T-helper 2 cell (primary cell): ENCODE measurements at regions not wholly inside any gene's neighbourhood (a gene's known extent, or its start where the extent isn't known, plus 50 kb on each side); places are given as distances from the start of the nearest gene placed in this dataset.
"Not testable (repeated sequence)": the region's sequence is repeated elsewhere in the genome, so short reads cannot be mapped to it uniquely, and the experiment has no call there.

Experiments
- DNase-seq, 5 experiments: peaks; one replicate each; pipeline versions ENCODE4 v3.0.0 to v3.0.0-alpha.2; 2012 to 2022

DNA sequence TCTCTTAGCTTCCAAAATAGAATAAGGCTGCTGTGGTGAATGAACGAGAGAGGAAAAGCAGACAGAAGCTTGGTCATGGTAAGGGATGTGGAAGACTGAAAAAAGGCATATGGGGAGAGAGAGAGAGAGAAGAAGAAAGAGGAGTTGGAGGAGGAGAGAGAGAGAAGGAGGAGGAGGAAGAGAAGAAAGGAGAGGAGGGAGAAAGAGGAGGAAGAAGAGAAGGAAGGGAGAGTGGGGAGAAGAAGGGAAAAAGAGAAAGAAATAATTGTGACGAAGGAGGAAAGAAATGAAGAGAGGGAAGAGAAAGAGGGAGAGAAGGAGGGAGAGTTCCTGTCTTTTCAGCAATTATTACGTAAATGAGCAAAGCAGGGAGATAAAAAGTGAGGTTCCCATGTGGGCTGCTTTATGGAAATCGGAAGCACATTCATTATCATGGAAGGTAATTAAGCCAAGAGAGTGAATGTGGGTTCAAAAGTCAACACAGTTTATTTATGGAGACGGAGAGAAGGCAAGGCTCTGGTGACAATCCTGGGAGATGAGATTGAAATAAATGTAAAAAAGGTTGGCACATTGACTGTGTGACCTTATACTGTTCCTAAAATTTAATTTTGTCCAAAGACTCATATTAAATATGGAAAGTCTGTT is 611.2 kb downstream of the KIF4B start:
- no peak for DNase-seq

DNA sequence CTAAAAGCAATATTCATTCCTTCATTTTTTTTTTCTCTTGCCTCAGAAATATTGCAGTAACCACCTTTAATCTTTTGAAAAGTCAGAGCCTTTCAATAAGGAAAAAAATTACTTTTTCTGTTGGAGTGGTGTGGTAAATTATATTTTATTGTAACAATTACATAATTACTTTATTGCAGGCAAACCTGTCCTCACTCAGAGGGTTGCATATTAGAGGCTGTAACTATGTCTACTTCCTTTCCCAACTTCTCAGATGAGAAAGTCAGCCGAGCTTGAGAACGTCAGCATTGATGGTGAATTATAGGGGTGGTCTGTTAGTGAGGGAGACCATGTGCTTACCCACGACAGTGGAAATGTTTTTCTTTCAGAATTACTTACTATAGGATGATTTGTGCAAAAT is 611.8 kb downstream of the KIF4B start:
- DNase-seq: no peak

DNA sequence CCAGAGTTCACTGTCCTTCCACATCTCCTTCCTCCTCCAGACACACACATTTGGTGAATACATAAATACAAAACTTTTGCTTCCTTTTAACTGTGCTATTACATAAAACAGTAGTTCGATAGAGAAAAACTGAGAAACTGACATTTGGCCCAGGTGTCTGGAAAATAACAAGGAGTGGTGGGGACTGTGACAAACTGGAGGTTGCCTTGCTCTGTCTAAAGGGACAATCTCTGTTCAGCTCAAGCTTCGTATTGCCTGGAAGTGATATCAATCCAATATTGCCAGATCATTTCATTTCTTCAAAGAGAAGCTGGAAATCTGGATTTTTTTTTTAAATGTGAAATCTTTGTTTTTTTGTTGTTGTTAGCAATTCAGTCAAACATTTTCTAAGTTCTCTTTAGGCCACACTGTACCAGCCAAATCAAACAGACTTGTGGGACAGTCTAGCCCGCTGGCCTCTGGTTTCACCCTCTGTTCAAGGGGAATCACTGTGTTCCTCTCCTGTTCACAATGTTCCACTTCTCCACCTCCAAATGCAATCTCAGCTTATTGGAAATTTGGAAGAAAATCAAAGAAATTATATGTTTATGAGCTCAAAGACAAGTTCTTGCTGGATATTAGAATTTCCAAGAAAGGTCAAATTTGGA is 612.5 kb downstream of the KIF4B start:
- DNase-seq: no peak

DNA sequence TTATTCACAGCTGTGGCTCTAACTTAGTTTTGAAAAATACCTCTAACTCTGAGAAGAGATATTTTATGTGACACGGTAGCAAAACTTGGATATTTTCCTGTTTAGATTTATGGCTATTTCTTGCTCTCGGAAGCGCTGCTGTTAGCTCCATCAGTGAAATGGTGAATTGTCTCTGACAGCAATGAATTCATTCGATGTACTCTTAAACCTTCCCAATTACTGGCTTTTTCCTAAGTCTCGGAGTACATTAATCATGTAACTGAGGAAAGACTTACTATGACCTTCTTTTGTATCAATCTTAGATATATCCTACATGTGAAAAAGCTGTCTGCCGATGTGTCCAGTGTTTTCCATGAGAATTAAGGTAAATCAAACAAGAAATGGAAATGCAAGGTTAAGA is 613.0 kb downstream of the KIF4B start:
- DNase-seq: no peak

DNA sequence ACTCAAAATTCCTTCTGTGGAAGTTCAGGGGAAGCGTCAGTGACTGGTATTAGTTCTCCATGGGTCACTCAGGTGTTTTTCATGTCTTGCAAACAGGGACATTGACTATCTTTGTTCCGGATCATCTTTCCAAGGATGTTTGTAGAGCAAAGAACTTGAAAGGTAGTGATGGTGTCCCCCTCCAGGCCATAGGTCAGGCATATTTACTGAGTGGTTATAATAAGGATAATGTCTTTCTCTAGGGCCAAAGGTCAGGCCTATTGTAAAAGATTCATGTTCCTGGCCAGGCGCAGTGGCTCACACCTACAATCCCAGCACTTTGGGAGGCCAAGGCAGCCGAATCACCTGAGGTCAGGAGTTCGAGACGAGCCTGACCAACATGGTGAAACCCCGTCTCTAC is 614.8 kb downstream of the KIF4B start:
- no peak for DNase-seq

DNA sequence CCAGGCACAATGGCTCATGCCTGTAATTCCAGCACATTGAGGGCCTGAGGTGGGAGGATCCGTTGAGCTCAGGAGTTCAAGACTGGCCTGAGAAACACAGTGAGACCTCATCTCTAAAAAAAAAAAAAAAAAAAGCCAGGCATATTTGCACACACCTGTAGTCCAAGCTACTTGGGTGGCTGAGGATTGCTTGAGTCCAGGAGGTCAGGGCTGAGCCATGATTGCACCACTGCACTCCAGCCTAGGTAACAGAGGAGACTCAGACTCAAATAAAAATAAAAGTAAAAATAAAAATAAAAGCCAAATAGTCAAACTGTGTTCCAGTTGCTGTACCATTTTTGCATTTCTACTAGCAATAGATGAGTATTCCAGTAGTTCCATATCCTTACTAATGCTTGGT is 616.0 kb downstream of the KIF4B start:
- DNase-seq: no peak

DNA sequence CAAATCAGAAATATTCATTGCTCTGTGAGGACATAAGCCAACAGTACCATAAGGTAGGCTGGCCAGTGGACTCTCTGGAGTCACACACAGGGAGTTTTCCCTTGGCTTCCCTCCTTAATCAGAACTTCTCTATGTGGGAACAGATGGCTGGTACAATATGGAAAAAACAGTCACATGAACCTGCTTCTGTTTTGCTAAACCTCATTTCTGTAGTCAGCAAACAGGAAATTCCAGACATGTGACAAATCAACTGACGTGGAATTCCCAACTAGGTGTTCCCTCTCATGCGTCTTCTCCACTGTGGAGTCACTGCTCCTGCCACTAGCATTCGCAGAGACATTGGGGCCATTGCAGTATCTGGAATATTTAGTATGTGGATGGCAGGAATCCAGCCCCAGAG is 617.6 kb downstream of the KIF4B start:
- no peak for DNase-seq

DNA sequence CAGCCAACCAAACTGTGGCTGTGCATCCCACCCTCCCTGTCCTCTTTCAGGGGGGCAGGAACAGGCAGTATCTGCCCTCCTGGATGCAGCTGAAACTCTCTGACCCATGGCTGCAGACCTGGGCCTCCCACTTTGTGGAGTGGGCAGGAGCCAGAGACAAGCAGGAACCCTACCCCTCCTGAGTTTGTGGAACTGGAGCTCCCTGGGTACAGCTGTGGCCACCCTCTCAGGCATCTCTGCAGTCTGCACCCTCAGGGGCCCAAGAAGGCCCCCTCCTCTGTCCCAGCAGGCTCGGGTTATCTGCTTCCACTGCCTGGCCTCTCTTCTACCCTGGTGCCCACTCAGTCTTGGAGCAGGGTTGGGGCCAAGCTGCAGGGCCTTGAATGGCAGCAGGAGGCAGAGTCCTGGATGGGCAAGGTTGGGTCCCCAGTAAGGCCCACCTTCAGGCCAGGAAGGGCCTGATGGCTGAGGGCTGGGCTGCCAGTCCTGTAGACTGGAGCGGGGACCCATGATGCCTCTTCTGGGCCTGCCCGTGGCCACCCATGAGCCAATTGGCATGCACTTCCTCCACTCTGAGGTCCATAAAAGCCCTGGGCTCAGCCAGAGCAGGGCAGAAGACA is 619.9 kb downstream of the KIF4B start:
- no peak for DNase-seq

DNA sequence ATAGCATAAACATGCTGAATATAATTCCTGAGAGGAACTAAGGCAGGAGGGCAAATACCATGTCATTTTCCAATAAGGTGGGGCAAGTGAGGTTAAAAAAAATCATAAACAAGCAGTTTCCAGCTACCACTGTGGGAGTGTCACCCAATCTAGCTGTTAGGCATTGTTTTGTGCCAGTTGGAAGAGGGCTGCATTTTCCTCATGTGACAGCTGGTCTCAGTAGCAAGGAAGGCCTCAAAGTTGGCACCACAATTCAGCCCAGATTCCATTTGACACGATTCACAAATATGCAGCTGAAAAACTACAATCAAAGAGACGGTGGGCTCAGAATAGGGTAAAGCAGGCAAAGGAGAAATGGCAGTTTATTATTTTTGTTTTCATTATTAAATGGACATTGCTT is 636.1 kb downstream of the KIF4B start:
- DNase-seq: no peak

DNA sequence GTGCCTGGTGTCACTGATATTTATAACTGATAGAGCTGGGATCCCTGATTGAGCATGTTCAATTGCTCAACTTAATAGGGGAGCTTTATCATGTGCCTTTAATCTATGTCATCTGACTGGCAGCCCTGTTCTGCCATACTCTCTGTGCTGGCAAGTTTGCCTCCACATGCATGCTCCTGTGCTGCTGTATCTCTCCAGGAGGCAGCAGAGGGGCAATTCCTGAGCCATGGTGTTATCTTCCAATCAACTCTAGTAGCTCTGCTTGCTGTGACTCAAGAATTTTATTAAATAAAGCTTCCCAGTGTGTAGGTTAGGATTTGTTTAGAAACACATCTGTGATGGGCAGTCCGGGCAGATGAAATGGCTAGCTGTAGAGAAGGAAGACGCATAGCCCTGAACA is 642.0 kb downstream of the KIF4B start:
- DNase-seq: no peak

DNA sequence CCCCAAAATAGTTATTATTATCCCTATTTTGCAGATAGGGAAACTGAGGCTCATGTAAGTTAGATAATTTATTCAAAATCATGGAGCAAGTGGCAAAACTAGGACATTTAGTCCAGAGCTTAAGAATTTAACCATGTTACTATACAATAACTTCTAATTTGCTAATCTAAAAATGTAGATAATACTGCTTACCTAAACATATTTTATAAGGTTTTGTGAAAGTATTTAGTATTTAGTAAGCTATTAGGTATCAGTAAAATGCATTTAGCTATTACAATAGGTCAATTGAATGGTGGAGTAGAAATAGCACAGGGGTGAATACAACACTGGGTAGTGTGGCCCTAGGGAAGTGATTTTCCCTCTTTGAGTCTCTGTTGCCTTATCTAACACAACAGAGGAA is 648.3 kb downstream of the KIF4B start:
- no peak for DNase-seq

DNA sequence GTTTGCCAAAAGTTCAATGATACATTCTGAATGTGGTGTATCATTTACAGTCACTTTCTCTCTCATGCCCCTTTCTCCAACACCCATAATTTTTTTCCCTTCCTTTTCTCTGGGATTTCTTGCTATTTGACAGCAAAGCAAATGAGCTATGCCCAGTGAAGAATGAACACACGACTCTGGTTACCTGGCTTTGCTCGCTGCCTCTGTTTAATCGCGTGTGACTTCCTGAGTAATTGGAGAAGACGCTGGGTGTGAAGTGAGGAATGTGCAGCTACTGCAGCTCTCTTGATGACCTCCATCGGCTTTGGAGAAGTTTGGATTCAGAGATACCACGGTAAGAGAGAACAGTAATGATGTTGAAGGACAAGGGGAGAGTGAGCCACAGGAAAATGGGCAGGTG is 651.8 kb downstream of the KIF4B start:
- DNase-seq: no peak

DNA sequence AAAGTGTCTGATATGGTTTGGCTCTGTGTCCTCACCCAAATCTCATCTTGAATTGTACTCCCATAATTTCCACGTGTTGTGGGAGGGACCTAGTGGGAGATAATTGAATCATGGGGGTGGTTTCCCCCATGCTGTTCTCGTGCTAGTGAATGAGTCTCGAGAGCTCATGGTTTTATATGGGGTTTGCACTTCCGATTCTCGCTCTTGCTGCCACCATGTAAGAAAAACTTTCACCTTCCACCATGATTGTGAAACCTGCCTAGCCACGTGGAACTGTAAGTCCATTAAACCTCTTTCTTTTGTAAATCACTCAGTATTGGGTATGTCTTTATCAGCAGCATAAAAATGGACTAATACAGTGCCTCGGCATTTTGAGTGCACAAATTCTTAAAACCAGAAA is 655.0 kb upstream of the SGCD start:
- not testable (repeated sequence) for DNase-seq

DNA sequence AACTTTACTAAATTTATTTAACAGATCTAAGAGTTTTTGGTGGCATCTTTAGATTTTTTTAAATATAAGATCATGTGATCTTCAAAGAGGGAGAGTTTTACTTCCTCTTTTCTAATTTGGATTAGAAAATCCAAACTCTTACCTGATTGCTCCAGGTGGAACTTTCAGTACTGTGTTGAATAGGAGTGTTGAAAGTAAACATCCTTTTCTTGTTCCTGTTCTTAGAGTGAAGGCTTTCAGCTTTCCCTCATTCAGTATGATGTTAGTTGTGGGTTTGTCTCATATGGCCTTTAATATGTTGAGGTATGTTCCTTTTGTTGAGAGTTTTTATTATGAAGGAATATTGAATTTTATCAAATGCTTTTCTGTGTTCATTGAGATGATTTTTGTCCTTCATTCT is 650.0 kb upstream of the SGCD start:
- DNase-seq: no peak

DNA sequence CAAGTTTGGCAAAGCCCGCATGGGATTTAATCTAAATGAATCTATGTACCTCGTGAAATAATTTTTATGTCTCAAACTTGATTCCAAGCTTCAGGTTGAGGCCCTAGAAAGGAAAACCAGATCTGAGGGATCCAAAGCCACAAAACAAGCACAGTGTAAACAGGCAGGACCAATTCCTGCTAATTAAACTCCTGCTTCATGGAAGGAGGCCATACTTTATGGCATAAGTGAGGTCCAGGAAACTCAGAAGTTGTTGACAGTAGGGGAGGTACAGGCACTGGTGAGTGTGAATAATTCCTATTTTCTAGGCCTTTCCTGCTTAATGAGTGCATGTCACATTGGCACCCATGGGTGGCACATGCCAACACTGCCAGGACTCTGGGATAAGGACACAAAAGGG is 648.6 kb upstream of the SGCD start:
- no peak for DNase-seq

DNA sequence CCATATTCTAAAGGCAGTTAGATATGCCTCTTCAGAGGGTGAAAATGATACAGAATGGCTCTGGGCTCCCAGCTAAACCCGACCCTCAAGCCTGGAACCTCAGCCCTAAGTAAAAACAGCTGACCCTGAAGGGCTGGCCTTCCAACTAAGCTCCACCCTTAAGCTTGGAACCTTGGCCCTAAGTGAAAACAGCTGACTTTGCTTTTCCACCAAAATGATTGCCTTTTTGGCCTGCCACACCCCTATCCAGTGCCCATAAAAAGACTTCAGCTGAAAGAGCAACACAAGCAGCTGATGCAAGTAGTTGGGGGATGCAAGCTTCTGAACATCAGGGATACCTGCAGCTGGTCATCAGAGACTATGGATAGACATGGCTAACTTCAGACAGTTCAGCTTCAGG is 647.4 kb upstream of the SGCD start:
- no peak for DNase-seq

DNA sequence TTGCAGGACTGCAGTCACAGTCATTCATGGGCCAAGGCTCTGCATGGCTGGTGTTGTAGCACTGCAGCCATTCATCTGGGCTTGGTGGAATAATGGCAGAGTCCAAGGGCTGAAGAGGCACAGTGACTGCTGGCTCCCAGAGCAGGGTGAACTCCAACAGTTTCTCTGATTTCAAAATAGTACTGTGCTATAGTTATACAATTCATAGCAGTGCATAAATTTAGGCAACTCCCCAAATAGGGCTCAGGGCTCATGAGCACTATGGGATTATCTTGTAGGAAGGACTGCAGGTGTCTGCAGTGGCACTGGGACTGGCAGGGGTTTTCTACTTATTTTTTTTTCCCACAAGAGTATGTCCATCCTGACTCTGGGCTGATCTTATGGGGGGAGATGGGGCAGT is 642.5 kb upstream of the SGCD start:
- DNase-seq: no peak

DNA sequence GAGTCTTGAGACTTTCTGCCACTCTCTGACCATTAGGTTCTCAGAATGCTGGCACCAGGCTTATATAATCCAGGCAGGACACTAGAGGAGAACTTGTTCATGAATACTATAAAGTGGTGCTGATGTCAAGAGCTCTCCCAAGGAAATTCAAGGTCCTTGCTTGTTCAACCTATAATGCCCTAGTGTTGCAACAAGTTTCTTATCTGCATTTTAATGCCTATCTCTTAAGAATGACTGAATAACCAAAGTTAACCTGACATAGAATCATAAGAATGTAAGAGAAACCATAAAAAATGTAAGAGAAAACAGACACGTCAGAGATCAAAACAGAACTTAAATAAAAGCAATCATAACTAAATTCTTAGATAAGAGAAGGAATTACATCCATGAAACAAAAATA is 640.8 kb upstream of the SGCD start:
- no peak for DNase-seq

DNA sequence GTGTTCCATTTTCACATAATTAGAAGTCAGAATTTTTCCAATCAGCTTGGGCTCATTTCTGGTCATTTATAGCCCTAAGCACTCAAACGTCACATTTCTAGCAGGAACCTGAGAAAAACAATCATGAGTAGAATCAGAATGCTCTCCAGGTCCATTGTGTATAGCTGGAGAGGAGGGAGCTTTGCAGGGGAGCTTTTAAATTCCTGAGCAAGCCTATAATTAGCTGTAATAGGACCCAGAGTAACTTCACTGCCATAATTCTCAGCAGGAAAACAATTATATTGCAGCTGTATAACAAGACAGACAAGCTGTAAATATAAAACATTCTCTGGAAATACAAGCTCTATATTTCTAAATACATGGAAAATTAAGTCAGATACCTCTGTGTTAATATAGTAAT is 637.6 kb upstream of the SGCD start:
- no peak for DNase-seq

DNA sequence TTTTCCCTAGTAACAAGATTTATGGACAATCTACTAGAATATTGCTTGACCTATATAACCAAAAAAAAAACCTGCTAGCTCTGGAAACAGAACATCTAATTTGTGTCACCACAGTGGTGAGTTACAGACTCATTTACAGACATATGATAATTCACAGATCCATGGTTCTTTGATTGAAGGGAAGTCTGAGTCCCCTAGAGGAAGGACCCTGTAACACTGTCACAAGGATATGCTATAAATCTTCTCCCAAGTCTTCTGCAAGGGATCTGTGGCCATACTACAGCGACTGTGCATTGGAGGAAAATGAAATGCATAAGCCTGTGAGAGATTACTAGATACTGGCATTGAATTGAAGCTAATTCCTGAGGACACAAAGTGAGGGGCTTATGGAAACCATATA is 630.6 kb upstream of the SGCD start:
- DNase-seq: no peak

DNA sequence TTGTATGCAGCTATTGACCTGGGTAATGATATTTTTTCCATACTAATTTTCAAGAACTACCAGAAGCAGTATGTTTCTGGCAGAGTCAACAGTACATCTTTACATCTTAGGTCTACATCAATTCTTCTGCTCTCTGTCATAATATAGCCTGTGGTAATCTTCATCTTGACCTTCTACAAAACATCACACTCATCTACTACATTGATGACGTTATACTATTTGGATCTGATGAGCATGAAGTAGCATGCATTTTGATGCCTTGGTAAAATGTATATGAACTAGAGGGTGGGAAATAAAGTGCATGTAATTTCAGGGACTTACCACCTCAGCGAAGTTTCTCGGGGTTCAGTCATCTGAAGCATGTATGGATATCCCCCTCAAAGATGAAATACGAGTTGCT is 629.7 kb upstream of the SGCD start:
- no peak for DNase-seq

DNA sequence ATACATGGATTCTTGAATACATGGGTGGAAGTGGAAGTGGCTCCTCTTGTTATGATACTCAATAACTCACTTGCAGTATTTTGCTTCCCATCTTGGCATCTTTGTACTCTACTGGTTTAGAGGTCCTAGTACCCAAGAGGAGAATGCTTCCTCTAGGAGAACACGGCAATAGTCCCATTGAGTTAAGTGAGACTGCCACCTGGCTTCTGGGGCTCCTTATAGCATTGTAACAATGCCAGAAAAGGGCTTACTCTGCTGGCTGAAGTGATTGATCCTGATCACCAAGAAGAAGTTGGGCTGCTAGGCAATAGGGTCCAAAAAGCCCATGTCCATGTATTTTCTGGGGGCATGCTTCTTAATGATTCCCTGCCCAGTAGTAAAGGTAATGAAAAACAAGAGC is 627.6 kb upstream of the SGCD start:
- DNase-seq: no peak

DNA sequence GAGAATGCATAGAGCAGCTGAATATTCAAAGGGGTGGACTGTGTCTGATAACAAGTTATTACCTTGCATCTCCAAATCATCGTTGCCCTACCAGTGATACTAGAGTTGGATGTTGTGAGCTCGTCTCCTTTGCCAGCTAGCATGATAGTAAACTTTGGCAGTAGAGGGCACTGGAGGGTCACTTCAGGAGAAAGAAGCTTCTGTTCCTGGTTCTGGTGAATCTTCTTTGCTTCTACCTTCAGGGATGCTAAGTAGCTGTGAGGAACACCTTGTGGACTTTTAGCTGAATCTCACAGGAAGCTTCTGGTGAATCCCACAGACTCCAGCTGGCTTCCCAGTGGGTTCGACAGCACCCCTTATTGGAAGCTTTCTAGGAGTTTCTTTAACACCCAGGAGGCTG is 626.6 kb upstream of the SGCD start:
- peak in 1 of 5 experiments; percentile 10 for DNase-seq

DNA sequence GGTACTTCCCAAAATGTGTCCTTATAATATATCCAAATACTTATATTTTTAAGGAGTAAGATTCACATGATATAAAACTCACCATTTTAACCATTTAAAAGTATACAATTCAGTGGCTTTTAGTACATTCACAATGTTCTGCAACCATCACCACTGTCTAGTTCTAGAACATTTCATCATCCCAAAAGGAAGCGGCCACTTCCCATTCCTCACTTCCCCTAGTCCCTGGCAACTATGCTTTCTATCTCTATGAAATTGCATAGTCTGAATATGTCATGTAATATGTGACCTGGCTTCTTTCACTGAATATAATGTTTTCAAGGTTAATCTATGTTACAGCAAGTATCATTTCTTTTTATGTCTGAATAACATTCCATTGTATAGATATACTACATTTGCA is 615.1 kb upstream of the SGCD start:
- no peak for DNase-seq

DNA sequence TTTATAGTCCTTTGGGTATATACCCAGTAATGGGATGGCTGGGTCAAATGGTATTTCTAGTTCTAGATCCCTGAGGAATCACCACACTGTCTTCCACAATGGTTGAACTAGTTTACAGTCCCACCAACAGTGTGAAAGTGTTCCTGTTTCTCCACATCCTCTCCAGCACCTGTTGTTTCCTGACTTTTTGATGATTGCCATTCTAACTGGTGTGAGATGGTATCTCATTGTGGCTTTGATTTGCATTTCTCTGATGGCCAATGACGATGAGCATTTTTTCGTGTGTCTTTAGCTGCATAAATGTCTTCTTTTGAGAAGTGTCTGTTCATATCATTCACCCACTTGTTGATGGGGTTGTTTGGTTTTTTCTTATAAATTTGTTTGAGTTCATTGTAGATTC is 612.5 kb upstream of the SGCD start:
- not testable (repeated sequence) for DNase-seq
